ENCODE measurements at regions not wholly inside any gene's neighbourhood (a gene's known extent, or its start where the extent isn't known, plus 50 kb on each side); places are given as distances from the start of the nearest gene placed in this dataset.

- DNase-seq (ENCODE audit: low read depth, low spot score) = no peak
Measured at GRCh38 chr10:123409426-123409825, 255.2 kb downstream of the BUB3 start.

GRCh38 chr10:123409884-123410283, 255.7 kb downstream of the BUB3 start:
- DNase-seq (ENCODE audit: low read depth, low spot score) = no peak

- DNase-seq (ENCODE audit: low read depth, low spot score) = no peak
Measured at GRCh38 chr10:123413353-123413752, 252.8 kb upstream of the GPR26 start.

GRCh38 chr10:123415523-123415922, 250.6 kb upstream of the GPR26 start:
- no peak for DNase-seq (ENCODE audit: low read depth, low spot score)

GRCh38 chr10:123417414-123417813, 248.7 kb upstream of the GPR26 start:
- DNase-seq (ENCODE audit: low read depth, low spot score) = no peak

- DNase-seq (ENCODE audit: low read depth, low spot score) = no peak
Measured at GRCh38 chr10:123421461-123421860, 244.7 kb upstream of the GPR26 start.

- DNase-seq (ENCODE audit: low read depth, low spot score) = no peak
Measured at GRCh38 chr10:123422261-123422660, 243.9 kb upstream of the GPR26 start.

- DNase-seq (ENCODE audit: low read depth, low spot score) = no peak
Measured at GRCh38 chr10:123424537-123424936, 241.6 kb upstream of the GPR26 start.

- DNase-seq (ENCODE audit: low read depth, low spot score) = no peak
Measured at GRCh38 chr10:123425680-123426079, 240.5 kb upstream of the GPR26 start.

- DNase-seq (ENCODE audit: low read depth, low spot score) = no peak
Measured at GRCh38 chr10:123427165-123427786, 238.9 kb upstream of the GPR26 start.

- no peak for DNase-seq (ENCODE audit: low read depth, low spot score)
Measured at GRCh38 chr10:123428391-123428790, 237.8 kb upstream of the GPR26 start.

GRCh38 chr10:123429706-123430221, 236.4 kb upstream of the GPR26 start:
- no peak for DNase-seq (ENCODE audit: low read depth, low spot score)

- no peak for DNase-seq (ENCODE audit: low read depth, low spot score)
Measured at GRCh38 chr10:123433539-123433938, 232.6 kb upstream of the GPR26 start.

GRCh38 chr10:123434435-123435039, 231.6 kb upstream of the GPR26 start:
- no peak for DNase-seq (ENCODE audit: low read depth, low spot score)

- DNase-seq (ENCODE audit: low read depth, low spot score) = no peak
Measured at GRCh38 chr10:123442901-123443300, 223.3 kb upstream of the GPR26 start.

- no peak for DNase-seq (ENCODE audit: low read depth, low spot score)
Measured at GRCh38 chr10:123443924-123444323, 222.2 kb upstream of the GPR26 start.

GRCh38 chr10:123445261-123445775, 220.8 kb upstream of the GPR26 start:
- DNase-seq (ENCODE audit: low read depth, low spot score) = no peak

GRCh38 chr10:123446449-123447156, 219.6 kb upstream of the GPR26 start:
- no peak for DNase-seq (ENCODE audit: low read depth, low spot score)

- DNase-seq (ENCODE audit: low read depth, low spot score) = no peak
Measured at GRCh38 chr10:123449234-123449962, 216.8 kb upstream of the GPR26 start.

- no peak for DNase-seq (ENCODE audit: low read depth, low spot score)
Measured at GRCh38 chr10:123450956-123451605, 215.1 kb upstream of the GPR26 start.

GRCh38 chr10:123451618-123452245, 214.4 kb upstream of the GPR26 start:
- no peak for DNase-seq (ENCODE audit: low read depth, low spot score)
